GM19023 (cell line): ENCODE measurements at regions not wholly inside any gene's neighbourhood (a gene's known extent, or its start where the extent isn't known, plus 50 kb on each side); places are given as distances from the start of the nearest gene placed in this dataset.
A peak's percentile ranks its signal among the peaks of the same experiment; 100 is the strongest.
"Not testable (repeated sequence)": the region's sequence is repeated elsewhere in the genome, so short reads cannot be mapped to it uniquely, and the experiment has no call there.

ENCODE experiments used
- ATAC-seq: cut with Tn5 transposase; IDR thresholded peaks from one replicate; pipeline ENCODE4 v1.9.1; 2021; ENCODE audit warnings: mild to moderate bottlenecking, moderate library complexity; ENCODE audit not compliant: unreplicated experiment

DNA sequence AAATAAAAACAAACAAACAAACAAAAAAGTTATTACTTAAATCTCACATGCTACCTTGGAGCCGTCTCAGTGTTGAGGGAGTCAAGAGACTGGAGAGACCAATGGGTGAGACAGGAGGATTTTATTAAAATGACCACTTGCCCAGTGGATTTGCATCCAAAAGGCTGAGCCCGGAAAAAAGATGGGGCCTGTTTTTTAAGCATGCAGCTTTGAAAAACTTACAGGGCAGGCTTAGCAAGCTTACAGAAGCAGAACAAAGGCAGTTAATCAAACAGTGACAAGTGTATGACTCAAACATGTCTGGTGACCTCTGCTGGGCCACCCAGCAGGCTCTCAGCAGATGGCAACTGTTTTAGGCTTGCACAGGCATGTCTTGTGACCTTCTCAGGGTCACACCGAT lies 82.5 kb downstream of the POTEH start:
- not testable (repeated sequence) for ATAC-seq

DNA sequence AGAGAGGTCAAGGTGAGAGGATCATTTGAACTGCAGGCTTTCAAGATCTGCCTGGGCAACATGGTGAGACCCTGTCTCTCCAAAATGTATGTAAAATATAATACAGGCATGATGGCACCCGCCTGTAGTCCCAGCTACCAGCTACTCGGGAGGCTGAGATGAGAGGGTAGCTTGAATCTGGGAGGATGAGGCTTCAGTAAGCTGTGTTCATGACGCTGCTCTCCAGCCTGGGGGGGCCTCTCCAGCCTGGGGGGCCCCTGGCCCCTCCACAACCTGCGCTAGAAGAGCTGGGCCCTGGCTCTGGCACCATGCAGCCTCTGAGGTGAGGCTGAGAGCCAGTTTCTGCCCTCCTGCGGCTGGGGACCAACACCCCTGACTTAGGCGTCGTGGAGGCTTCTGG lies 85.3 kb downstream of the POTEH start:
- not testable (repeated sequence) for ATAC-seq

DNA sequence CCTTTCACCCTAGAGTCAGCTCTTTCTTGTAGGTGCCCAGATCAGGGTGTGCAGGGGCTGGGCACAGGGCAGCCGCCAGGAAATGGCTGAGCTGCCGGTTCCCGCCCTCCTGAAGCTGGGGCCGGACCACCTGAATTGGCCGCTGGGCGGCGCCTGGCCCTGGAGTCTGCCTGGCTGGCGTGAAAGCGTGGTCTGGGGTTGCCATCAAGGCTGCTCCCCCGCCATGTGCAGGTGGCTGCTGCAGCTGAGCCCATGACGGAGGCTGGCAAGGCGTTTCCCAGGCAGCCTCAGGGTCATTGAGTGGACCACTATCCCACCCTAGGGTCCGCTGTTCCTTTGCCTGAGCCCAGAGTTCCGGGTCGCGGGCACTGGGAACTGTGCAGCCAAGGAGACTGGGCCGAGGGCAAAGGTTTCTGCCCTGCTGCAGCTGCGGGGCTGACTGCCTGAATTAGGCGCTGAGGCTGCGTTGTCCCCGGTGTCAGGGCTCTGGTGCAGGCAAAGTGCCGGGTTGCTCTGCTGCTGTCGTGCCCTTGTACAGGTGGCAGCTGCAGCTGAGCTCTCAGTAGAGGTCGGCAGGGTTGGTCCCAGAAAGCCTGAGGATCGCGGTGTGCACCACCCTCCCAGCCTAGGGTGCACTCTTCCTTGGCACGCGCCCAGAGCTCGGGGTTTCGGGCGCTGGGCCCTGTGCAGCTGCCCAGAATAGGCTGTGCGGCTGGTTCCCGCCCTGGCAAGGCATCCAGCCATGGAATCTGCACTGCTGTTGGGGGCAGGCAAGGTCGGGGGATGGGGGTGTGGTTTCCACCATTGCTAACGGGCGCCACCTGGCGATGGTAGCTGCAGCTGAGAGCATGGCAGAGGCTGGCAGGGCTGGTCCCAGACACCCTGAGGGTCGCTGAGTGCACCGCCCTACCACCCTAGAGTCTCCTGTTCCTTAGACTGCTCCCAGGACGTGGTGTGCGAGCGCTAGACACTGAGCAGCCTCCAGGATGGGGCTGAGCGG lies 86.1 kb downstream of the POTEH start:
- not testable (repeated sequence) for ATAC-seq

DNA sequence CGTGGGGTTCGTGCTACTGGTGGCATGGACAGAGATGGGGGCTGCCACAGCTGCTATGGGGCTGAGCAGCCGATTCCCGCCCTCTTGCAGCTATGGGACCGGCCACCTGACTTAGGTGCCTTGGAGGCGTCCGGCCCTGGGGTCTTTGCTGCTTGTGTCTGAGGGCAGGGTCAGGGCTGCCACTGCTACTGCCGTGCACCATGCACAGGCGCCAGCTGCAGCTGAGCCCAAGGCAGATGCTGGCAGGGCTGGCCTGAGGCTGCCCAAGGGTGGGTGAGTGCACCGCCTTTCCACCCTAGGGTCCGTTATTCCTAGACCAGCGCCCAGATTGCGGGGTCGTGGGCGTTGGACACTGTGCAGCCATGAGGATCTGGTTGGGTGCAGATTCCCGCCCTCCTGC lies 86.9 kb downstream of the POTEH start:
- ATAC-seq, result not testable (repeated sequence)

DNA sequence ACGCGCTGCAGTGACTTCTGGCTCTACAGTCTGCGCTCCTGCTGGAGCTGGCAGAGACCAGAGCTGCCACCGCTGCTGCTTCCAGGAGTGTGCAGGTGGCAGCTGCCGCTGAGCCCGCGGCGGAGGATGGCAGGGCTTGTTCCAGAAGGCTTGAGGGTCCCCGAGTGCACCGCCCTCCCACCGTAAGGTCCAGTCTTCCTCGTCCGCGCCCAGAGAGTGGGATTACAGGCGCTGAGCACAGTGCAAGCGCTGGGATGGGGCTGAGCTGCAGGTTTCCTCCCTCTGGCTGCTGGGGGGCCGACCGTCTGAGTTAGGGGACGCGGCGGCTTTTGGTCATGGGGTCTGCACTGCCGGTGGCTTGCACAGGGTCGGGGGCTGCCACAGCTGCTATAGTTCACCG lies 87.3 kb downstream of the POTEH start:
- not testable (repeated sequence) for ATAC-seq

DNA sequence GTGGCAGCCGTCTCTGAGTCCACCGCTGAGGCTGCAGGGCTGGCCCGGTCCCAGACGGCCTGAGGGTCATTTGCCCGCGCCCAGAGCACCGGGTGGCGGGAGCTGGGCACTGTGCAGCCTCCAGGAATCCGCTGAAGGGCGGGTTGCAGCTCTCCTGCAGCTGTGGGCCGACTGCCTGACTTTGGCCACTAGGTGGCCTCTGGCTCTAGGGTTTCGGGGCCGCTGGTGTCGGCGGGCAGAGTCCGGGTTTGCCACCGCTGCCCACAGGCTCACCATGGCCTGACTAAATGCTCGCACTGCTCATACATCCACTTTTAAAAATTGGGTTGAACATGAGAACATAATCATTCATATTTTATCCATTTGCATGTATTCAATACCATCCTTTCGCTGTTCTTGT lies 87.7 kb downstream of the POTEH start:
- not testable (repeated sequence) for ATAC-seq

DNA sequence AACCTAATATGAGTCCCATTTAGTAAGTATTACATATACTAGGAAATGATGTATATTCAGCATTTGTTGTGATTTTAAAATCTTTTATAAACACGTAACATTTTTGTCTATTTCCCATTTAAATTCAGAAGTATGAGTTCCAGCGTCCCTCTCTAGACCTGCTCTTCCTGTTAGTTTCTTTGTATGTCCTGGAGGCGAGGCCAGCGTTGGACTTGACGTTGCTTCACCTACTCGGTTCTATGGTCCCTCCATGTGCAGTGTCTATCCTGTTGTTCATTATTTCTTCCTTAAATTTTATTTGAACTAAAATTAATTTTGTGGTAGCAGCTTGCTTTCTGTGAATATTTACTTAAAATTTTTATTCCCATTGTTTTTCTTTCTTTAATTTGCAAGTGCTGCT lies 88.5 kb downstream of the POTEH start:
- ATAC-seq, result not testable (repeated sequence)

DNA sequence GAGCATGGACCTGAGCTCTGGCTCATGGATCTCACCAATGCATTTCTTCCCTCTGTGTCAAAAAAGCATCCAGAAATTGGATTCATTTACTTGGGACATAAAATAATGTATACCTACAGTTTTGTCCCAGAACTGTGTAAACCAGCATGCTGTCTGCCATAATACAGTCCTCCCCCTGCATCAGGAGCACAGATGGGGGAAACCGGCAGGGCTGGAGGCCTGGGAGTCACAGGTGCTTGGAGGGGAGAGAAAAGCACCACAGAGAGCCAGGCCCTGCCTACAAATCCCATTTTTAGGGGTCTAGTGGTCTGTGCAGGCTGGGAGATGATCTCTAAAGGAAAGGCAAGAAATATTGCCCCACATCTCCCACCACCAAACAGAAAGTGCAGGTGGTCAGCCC lies 91.8 kb downstream of the POTEH start:
- not testable (repeated sequence) for ATAC-seq

DNA sequence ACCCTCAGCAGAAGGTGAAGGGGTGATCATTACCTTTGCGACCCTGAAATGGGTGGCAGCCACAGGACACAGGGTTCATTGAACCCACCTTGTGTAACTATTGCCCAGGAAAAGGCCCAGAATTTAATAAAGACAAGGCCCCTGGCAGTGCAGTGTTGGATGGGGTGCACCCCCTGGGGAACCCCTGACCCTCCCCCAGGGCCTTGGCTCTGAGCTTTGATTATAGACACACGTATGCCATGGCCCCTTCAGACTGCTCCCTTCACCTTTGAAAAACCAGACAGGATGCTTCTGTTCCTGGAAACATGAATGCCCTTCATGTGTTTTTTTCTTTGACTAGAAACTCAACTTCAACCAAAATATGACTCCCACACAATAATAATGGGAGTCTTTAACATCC lies 93.1 kb downstream of the POTEH start:
- not testable (repeated sequence) for ATAC-seq

DNA sequence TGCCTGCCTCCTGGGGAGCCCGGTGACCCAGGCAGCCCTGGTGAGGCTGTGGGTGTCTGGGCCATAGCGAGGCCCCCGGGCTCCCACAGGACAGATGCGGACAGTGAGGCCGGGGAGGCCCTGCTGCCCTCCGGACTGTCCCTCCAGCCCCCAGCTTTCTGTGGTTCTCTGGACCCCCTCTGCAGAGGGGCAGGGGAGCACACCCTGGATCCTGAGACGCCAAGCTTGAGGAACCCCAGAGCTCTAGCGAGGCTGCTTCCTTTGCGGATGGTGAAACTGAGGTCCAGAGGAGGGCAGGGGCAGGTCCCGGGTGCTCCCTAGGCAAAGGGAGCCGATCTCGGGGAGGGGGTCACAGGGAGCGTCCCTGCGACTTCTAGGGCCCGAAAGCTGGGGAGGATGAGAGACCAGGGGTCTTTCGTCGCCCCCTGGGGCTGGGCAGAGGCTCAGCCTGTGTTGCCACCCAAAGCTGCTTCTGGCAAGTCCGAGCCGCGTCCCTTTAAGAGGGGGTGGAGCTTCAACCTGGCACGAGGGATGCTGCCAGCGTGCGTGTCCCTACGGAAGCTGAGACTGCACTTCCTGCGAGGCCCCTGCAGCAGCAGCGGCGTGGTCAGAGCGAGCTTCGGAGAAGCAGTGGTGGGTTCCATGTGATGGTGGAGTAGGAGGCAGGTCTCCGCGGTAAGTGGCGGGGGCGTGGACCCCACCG lies 94.7 kb downstream of the POTEH start:
- ATAC-seq, result not testable (repeated sequence)

DNA sequence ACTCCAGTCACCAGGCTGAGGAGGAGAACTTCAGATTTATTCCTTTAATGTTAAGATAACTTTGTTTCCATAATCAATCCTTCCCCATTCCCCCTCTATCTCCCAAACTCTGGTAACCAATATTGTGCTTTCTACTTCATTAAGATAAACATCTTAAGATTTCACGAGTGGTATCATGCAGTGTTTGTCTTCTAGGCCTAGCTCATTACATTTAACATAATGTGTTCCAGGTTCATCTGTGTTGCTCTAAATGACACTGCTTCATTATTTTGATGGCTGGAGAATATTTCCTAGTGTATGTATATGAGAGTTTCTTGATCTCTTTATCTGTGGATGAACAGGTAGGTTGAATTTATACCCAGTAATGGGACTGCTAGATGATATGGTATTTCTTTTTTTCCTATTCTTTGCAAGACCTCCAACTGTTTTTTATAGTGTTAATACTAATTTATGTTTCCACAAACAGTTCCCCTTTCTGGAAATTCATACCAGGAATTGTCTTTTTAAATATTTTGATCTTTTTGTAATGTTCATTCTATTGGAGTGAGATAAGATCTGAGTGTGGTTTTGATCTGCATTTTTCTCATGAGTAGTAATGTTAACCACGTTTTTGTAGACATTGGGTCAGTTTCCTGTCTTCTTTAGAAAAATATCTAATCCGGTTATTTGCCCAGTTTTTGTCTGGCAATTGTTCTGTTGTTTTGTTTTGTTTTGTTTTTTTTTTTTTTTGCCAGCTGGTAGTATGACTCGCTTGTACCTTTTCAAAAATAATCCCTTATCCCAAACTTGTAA lies 97.3 kb downstream of the POTEH start:
- ATAC-seq, result not testable (repeated sequence)

DNA sequence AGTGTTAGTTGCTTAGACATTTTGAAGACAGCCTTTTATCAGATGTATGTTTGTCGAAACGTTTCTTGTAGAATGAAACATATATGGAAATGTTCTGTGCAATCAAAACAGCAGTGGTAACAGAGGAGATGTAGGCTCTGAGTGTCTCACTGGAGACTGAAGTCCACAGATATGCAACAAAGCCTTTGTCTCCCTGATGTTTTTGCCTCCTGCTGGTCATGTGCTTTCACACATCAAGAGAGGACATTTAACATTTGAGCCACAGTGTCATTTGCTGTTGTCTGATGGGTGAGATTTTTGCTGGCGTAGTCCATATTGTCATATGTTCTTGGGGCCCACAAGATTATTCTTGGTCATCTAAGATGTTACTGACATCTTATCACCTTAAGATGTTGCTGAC lies 101.7 kb downstream of the POTEH start:
- ATAC-seq, result not testable (repeated sequence)

DNA sequence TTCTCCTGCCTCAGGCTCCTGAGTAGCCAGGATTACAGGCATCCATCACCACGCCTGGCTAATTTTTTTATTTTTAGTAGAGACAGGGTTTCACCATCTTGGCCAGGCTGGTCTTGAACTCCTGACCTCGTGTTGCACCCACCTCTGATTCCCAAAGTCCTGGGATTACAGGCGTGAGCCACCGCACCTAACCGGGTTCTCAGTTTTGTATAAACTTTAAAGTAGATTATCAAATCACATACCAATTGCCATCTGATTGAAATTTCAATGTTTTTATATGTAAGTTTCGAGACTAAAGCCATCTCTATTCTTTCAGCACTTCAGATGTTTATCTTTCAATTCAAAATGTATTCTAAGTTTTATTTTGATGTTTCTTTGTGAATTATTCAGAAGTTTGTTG lies 110.1 kb downstream of the POTEH start:
- not testable (repeated sequence) for ATAC-seq

DNA sequence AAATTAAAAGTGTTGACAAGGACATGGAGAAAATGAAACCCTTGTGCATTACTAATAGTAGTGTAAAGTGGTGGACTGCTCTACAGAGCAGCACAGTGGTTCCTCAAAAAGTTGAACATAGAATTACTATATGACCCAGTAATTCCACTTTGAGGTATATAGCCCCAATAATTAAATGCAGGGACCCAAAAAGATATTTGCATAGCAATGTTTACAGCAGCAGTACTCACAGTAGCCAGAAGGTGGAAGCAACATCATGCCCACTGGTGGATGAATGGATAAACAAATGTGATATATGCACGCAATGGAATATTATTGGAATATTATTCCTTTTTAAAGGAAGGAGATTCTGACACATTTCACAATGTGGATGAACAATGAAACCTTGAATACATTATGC lies 121.3 kb downstream of the POTEH start:
- peak; percentile 57 for ATAC-seq

DNA sequence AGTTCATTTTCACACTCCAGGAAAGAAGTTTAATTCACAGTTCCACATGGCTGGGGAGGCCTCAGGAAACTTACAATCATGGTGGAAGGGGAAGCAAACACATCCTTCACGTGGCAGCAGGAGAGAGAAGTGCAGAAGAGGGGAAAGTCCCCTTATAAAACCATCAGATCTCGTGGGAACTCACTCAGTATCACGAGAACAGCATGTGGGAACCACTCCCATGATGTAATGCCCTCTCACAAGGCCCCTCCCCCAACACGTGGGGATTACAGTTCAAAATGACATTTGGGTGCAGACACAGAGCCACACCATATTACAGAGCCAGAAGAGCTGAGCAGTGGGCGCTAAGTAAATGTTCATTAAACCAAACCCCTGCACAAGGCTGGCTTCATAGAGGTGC lies 126.0 kb downstream of the POTEH start:
- ATAC-seq, result not testable (repeated sequence)

DNA sequence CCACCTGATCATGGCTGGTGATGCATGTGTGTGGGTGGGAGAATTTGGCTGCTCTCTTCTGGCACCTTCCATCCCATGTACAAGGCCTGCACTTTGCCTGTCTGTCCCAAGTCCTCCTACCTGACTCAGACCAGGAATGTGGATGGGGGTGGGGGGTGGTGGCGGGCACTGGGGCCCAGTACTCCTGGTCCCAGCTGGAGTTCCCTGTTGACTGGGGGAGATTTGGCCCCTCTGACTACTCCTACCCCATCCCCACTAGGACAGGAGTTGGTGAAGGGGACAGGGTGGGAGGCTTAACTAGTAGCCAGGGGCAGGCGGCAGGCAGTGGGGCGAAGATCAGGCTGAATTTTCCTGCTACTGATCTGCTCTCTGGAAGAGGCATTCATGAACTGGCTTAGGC lies 126.6 kb downstream of the POTEH start:
- ATAC-seq, result not testable (repeated sequence)

DNA sequence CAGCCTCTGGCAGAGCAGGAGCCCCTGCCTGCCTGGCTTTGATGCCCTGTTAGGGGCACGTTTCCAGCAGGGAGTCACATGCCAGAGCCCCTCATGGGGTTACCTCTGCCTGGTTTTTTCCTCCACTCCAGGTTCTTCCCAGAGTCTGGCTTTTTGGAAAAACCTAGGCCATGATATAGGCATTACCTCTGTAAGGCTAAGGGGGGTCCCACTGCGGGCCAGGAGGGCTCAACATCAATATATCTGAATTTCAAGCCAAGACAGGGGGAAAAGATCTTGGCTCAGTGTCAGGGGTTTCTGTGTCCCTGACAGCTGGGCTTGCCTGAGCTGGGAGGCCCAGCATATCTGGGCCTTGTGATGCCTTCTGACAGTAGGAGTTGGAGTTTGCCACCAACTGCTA lies 127.4 kb downstream of the POTEH start:
- ATAC-seq, result not testable (repeated sequence)

DNA sequence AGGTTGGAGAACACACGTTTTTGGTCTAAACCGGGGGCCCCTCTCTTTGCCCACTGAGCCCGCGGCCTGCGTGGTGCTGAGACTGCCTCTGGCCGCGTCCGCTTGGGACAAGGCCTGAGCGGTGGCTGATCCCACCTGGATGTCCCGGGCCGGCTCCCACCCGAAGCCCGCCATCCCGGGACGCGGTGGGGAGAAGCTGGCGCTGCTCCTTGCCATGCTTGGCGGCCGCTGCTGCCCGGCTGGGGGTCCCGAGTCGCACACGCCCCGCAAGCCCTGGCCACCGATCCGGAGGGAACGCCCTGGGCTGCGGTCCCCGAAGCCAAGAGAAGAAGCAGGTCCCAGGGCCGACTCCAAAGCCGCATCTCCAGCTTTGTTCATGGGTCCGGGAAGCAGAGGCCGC lies 130.1 kb downstream of the POTEH start:
- not testable (repeated sequence) for ATAC-seq

DNA sequence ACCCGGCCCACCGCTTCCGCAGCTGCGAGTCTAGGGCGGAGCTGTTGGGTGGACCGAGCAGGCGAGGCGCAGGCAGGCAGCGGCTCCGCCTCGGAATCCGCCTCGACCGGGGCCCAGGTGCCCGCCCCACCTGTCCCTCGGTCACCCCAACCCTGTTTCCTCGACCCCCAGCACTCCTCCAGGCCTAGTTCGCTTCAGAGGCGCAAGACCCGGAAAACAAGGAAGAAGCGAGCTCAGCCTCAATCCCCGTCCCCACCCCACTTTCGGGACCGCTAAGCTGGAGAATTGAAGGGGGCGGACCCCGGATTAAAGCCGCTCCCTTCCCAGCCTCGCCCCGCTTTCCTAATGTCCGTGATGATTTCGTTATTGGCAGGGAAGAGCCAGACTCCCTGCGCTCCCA lies 131.3 kb downstream of the POTEH start:
- not testable (repeated sequence) for ATAC-seq

DNA sequence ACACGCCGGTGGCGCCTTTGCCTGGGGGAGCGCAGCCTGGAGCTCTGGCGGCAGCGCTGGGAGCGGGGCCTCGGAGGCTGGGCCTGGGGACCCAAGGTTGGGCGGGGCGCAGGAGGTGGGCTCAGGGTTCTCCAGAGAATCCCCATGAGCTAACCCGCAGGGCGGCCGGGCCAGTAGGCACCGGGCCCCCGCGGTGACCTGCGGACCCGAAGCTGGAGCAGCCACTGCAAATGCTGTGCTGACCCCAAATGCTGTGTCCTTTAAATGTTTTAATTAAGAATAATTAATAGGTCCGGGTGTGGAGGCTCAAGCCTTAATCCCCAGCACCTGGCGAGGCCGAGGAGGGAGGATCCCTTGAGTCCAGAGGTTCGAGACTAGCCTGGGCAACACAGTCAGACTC lies 132.2 kb downstream of the POTEH start:
- not testable (repeated sequence) for ATAC-seq

DNA sequence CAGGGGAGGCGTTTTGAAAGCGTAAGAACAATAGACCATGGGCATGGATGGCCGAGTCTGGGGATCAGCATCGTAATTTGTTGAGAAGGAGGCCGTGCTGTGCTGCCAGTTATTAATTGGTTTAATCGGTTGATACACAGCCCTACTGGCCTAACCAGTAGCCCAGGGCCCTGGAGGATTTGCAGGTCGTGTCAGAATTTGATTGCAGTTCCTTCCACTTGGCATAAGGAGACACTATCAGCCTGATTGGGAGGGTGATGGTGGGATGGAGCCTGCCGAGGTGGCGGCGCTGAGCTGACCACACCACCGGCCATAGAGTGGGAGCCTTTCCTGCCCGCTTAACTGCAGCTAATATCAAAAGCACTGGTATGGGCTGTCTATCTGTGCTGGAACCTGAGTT lies 133.4 kb downstream of the POTEH start:
- not testable (repeated sequence) for ATAC-seq
